ENCODE measurements at regions not wholly inside any gene's neighbourhood (a gene's known extent, or its start where the extent isn't known, plus 50 kb on each side); places are given as distances from the start of the nearest gene placed in this dataset.
"Not testable (repeated sequence)": the region's sequence is repeated elsewhere in the genome, so short reads cannot be mapped to it uniquely, and the experiment has no call there.

DNA sequence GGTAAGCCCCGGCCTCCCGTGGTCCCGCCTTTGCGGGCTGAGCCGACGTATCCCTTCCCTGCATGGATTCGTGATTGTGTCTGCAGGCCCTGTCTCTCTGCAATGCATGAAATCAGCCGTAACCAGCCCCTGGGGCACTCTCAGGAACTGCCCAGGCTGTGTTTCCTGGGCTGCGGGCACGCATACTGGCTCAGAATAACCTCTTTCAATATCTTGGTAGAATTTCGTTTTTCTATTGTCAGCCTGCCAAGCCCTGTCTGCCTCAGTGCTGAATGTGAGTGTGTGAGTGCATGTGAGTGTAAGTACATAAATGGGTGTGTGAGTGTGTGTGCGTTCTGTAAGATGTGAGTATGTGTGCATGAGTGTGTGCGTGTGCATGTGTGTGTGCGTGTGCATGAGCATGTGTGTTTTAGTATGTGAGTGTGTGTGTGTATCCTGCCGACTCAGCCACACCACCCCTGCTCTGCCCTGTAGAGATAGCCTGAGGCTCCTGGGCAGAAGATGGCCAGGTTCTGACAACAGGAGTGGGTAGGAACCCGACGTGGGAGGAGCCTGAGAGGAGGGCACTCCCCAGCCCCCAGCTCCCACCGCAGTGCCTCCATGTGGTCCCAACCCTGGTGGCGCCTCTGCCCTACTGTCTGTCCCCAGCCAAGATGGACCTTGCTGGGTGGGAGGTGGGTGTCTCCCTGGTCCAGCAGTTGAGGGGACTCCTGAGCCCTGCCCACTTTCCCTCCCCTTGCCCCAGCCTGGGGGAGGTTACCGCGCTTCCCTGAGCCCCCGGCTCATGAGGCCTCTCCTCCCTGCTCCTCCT is 268.8 kb downstream of the ADGRD1 start:
- Histone ChIP-seq H3K27ac (ENCODE audit: low read length) (no peak overlapping the region), H3K4me3 (ENCODE audit: low read length in 2 of 2) (no peak overlapping the region), H3K27me3 (ENCODE audit: control insufficient read depth in 1 of 2, insufficient read depth in 2 of 2, low read length in 2 of 2) (peaks cover 11 to 13% of the 10 kb centered on the region in 2 donors), H3K9ac (ENCODE audit: low read length in 2 of 2) (no peak overlapping the region), H3K9me3 (ENCODE audit: control insufficient read depth in 2 of 2, low read length in 2 of 2) (no peaks in the 10 kb centered on the region), H3K36me3 (ENCODE audit: control insufficient read depth in 2 of 2, insufficient read depth in 2 of 2, low read length in 2 of 2) (no peaks in the 10 kb centered on the region), H3K4me1 (ENCODE audit: control insufficient read depth, insufficient read depth, low read length) (peaks cover 4% of the 10 kb centered on the region)

DNA sequence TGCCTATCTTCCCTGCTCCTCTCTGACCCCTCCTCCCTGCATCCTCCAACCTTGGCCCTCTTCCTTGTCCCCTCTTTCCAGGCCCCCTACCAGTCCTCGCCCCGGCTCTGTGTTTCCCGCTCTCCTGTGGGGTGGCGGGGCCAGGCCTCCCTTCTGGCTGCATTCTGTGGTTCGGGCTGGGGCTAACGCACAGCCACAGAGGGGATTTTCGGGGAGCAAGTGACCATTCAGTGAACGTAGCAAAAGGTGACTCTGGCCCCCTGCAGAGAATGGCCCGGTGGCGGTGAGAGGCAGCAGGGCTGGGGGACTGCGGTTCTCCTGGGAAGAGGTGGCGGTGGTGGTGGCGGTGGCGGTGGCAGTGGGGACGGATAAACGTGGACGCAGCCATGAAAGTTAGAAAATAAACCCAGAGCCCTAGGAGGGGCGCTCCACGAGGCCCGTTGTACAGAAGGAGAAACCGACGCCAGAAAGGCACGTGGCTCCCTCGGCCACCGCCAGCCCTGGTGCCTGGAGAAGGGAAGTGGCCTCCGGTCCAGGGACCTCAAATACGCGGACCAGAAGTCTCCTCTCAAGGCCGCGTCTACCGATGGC is 269.6 kb downstream of the ADGRD1 start:
- Histone ChIP-seq H3K36me3 (ENCODE audit: control insufficient read depth in 2 of 2, insufficient read depth in 2 of 2, low read length in 2 of 2) (no peaks in the 10 kb centered on the region), H3K9ac (ENCODE audit: low read length in 2 of 2) (no peak overlapping the region), H3K27me3 (ENCODE audit: control insufficient read depth in 1 of 2, insufficient read depth in 2 of 2, low read length in 2 of 2) (peaks cover 10 to 11% of the 10 kb centered on the region in 2 donors), H3K4me1 (ENCODE audit: control insufficient read depth, insufficient read depth, low read length) (peaks cover 4% of the 10 kb centered on the region), H3K27ac (ENCODE audit: low read length) (no peak overlapping the region), H3K4me3 (ENCODE audit: low read length in 2 of 2) (no peak overlapping the region), H3K9me3 (ENCODE audit: control insufficient read depth in 2 of 2, low read length in 2 of 2) (no peaks in the 10 kb centered on the region)

- H3K9ac ChIP-seq (ENCODE audit: low read length in 2 of 2), result no peak overlapping the region
- peaks cover 6 to 11% of the 10 kb centered on the region in 2 donors for H3K27me3 ChIP-seq (ENCODE audit: control insufficient read depth in 1 of 2, insufficient read depth in 2 of 2, low read length in 2 of 2)
- H3K4me1 ChIP-seq (ENCODE audit: control insufficient read depth, insufficient read depth, low read length), result peaks cover 4% of the 10 kb centered on the region
- H3K9me3 ChIP-seq (ENCODE audit: control insufficient read depth in 2 of 2, low read length in 2 of 2), result no peaks in the 10 kb centered on the region
- no peaks in the 10 kb centered on the region for H3K36me3 ChIP-seq (ENCODE audit: control insufficient read depth in 2 of 2, insufficient read depth in 2 of 2, low read length in 2 of 2)
- H3K27ac ChIP-seq (ENCODE audit: low read length), result no peak overlapping the region
- no peak overlapping the region for H3K4me3 ChIP-seq (ENCODE audit: low read length in 2 of 2)
Observed at GRCh38 chr12:131223791-131224225, 270.1 kb downstream of the ADGRD1 start.

- not testable (repeated sequence) for H3K36me3 ChIP-seq (ENCODE audit: control insufficient read depth in 2 of 2, insufficient read depth in 2 of 2, low read length in 2 of 2); H3K4me1 ChIP-seq (ENCODE audit: control insufficient read depth, insufficient read depth, low read length); H3K4me3 ChIP-seq (ENCODE audit: low read length in 2 of 2); H3K27ac ChIP-seq (ENCODE audit: low read length); H3K9me3 ChIP-seq (ENCODE audit: control insufficient read depth in 2 of 2, low read length in 2 of 2); H3K9ac ChIP-seq (ENCODE audit: low read length in 2 of 2)
- H3K27me3 ChIP-seq (ENCODE audit: control insufficient read depth in 1 of 2, insufficient read depth in 2 of 2, low read length in 2 of 2), result peaks cover 3 to 11% of the 10 kb centered on the region in 2 donors
Observed at GRCh38 chr12:131224226-131225065, 270.7 kb downstream of the ADGRD1 start.

DNA sequence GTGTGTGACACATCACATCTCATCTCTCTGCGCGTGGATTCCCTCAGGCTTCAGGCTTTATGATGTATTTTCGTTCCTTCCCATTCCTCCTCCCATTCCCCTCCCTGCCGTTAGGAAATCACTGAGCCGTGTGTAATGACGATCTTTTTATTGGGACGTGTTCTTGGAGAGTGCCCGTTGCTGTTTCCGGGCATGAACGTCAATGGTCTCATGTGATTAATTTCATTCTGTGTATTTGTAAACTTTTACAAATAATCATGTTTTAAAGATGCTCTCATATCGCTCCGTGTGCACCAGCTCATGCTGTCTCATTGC is 271.3 kb downstream of the ADGRD1 start:
- H3K36me3 ChIP-seq (ENCODE audit: control insufficient read depth in 2 of 2, insufficient read depth in 2 of 2, low read length in 2 of 2); H3K9me3 ChIP-seq (ENCODE audit: control insufficient read depth in 2 of 2, low read length in 2 of 2); H3K27ac ChIP-seq (ENCODE audit: low read length); H3K9ac ChIP-seq (ENCODE audit: low read length in 2 of 2); H3K27me3 ChIP-seq (ENCODE audit: control insufficient read depth in 1 of 2, insufficient read depth in 2 of 2, low read length in 2 of 2); H3K4me1 ChIP-seq (ENCODE audit: control insufficient read depth, insufficient read depth, low read length); H3K4me3 ChIP-seq (ENCODE audit: low read length in 2 of 2): not testable (repeated sequence)

- H3K4me3 ChIP-seq (ENCODE audit: low read length in 2 of 2), result no peak overlapping the region
- H3K9me3 ChIP-seq (ENCODE audit: control insufficient read depth in 2 of 2, low read length in 2 of 2), result no peaks in the 10 kb centered on the region
- H3K9ac ChIP-seq (ENCODE audit: low read length in 2 of 2), result no peak overlapping the region
- peaks cover 4% of the 10 kb centered on the region for H3K4me1 ChIP-seq (ENCODE audit: control insufficient read depth, insufficient read depth, low read length)
- H3K27me3 ChIP-seq (ENCODE audit: control insufficient read depth in 1 of 2, insufficient read depth in 2 of 2, low read length in 2 of 2), result peaks cover 0 to 8% of the 10 kb centered on the region in 2 donors
- H3K36me3 ChIP-seq (ENCODE audit: control insufficient read depth in 2 of 2, insufficient read depth in 2 of 2, low read length in 2 of 2), result no peaks in the 10 kb centered on the region
- no peak overlapping the region for H3K27ac ChIP-seq (ENCODE audit: low read length)
Observed at GRCh38 chr12:131226345-131227265, 272.9 kb downstream of the ADGRD1 start.

DNA sequence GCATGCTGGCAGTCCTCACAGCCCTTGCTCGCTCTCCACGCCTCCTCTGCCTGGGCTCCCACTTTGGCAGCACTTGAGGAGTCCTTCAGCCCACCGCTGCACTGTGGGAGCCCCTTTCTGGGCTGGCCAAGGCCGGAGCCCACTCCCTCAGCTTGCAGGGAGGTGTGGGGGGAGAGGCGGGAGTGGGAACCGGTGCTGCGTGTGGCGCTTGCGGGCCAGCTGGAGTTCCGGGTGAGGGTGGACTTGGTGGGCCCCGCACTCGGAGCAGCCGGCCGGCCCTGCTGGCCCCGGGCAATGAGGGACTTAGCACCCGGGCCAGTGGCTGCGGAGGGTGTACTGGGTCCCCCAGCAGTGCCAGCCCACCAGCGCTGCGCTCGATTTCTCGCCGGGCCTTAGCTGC is 273.9 kb downstream of the ADGRD1 start:
- not testable (repeated sequence) for H3K4me1 ChIP-seq (ENCODE audit: control insufficient read depth, insufficient read depth, low read length); H3K27me3 ChIP-seq (ENCODE audit: control insufficient read depth in 1 of 2, insufficient read depth in 2 of 2, low read length in 2 of 2); H3K36me3 ChIP-seq (ENCODE audit: control insufficient read depth in 2 of 2, insufficient read depth in 2 of 2, low read length in 2 of 2); H3K9me3 ChIP-seq (ENCODE audit: control insufficient read depth in 2 of 2, low read length in 2 of 2); H3K9ac ChIP-seq (ENCODE audit: low read length in 2 of 2); H3K4me3 ChIP-seq (ENCODE audit: low read length in 2 of 2); H3K27ac ChIP-seq (ENCODE audit: low read length)

DNA sequence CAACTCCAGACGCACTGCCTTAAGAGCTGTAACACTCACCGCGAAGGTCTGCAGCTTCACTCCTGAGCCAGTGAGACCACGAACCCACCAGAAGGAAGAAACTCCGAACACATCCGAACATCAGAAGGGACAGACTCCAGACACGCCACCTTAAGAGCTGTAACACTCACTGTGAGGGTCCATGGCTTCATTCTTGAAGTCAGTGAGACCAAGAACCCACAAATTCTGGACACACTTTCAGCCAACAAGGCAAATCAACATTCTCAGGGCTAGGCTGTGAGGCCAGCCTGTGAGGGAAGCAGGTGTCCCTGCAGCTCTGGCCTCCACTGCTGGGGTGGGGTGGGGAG is 275.3 kb downstream of the ADGRD1 start:
- not testable (repeated sequence) for H3K9me3 ChIP-seq (ENCODE audit: control insufficient read depth in 2 of 2, low read length in 2 of 2); H3K9ac ChIP-seq (ENCODE audit: low read length in 2 of 2); H3K4me3 ChIP-seq (ENCODE audit: low read length in 2 of 2); H3K27ac ChIP-seq (ENCODE audit: low read length); H3K4me1 ChIP-seq (ENCODE audit: control insufficient read depth, insufficient read depth, low read length); H3K36me3 ChIP-seq (ENCODE audit: control insufficient read depth in 2 of 2, insufficient read depth in 2 of 2, low read length in 2 of 2); H3K27me3 ChIP-seq (ENCODE audit: control insufficient read depth in 1 of 2, insufficient read depth in 2 of 2, low read length in 2 of 2)

- no peak overlapping the region for H3K9ac ChIP-seq (ENCODE audit: low read length in 2 of 2)
- peaks cover 0 to 5% of the 10 kb centered on the region in 2 donors for H3K9me3 ChIP-seq (ENCODE audit: control insufficient read depth in 2 of 2, low read length in 2 of 2)
- H3K27me3 ChIP-seq (ENCODE audit: control insufficient read depth in 1 of 2, insufficient read depth in 2 of 2, low read length in 2 of 2), result peaks cover 0 to 2% of the 10 kb centered on the region in 2 donors
- no peak overlapping the region for H3K4me3 ChIP-seq (ENCODE audit: low read length in 2 of 2)
- H3K4me1 ChIP-seq (ENCODE audit: control insufficient read depth, insufficient read depth, low read length), result no peaks in the 10 kb centered on the region
- H3K27ac ChIP-seq (ENCODE audit: low read length), result no peak overlapping the region
- H3K36me3 ChIP-seq (ENCODE audit: control insufficient read depth in 2 of 2, insufficient read depth in 2 of 2, low read length in 2 of 2), result no peaks in the 10 kb centered on the region
Observed at GRCh38 chr12:131229426-131230339, 276.0 kb downstream of the ADGRD1 start.

Measured in stomach smooth muscle (tissue), 2 donors.